Vagina (tissue), 2 donors: ENCODE measurements at regions not wholly inside any gene's neighbourhood (a gene's known extent, or its start where the extent isn't known, plus 50 kb on each side); places are given as distances from the start of the nearest gene placed in this dataset.

ENCODE experiments used
- CTCF ChIP-seq, 3 experiments: fragments of 450-650 bp in 2 of 3; fragments of 200-600 bp in 1 of 3; sonication (generic) in 1 of 3; IDR thresholded peaks; one replicate each; pipeline ENCODE4 v1.5.1; 2017 to 2019; ENCODE audit warnings: antibody characterized with exemption in 3 of 3, mild to moderate bottlenecking in 2 of 3, moderate library complexity in 2 of 3
- POLR2A ChIP-seq, 2 donors: fragments of 450-650 bp; IDR thresholded peaks; one replicate each; pipeline ENCODE4 v1.6.1; 2017; ENCODE audit warnings: antibody characterized with exemption in 2 of 2, mild to moderate bottlenecking in 2 of 2, moderate library complexity in 2 of 2
- POLR2AphosphoS5 ChIP-seq, 2 donors: sonication (generic); formaldehyde crosslinking; IDR thresholded peaks; one replicate each; pipeline ENCODE4 v1.9.0; 2017; ENCODE audit warnings: antibody characterized with exemption in 2 of 2, mild to moderate bottlenecking in 2 of 2, low read depth in 1 of 2; ENCODE audit not compliant: insufficient read depth in 1 of 2

DNA sequence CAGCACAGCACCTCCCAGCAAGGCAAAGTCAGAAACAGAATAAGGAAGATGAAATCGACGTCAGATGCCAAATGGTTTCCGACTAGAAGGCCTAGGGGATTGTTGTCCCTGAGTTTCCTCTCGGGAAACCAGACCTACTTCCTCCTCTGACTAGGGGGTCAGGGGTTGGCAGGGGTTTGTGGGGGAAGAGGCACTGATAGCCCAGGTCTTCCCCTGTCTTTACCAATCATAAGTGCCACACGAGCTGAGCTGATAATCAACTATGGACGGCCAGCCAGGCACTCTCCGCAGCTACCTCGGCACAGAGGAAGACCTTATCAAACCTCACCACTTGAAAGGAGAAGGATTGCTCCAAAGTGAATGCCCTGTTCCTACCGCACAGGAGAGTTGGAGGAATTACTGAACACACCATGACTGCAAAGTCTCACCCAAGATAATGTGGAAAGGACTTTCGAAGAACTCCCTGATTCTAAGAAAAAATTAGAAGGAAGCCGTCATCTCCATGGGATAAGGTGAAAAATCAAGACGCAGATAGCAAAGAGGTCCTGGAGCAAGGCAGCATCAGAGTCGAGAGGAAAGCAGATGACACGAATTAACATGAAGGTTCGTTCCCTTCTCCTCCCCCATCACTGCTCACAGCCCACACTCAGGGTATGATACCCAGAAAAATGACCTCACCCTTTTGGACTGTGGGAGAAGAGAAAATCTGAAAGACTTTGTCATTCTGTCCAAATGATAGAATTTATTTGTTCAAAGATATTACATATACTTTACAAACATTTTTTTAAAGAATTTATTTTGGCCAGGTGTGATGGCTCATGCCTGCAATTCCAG is 77.7 kb upstream of the MED13L start:
- TF ChIP-seq POLR2AphosphoS5 (IDR thresholded peaks at IDR 0.05; ENCODE audit: insufficient read depth in 1 of 2, low read depth in 1 of 2) (no peak), CTCF (IDR thresholded peaks at IDR 0.05) (no peak), POLR2A (IDR thresholded peaks at IDR 0.05) (no peak)
